Dendritic cell treated with granulocyte-macrophage colony-stimulating factor and Interleukin-4, amounts not matched to agents 40 ng/mL and 50 ng/mL, for 4 days (primary cell): ENCODE measurements at regions not wholly inside any gene's neighbourhood (a gene's known extent, or its start where the extent isn't known, plus 50 kb on each side); places are given as distances from the start of the nearest gene placed in this dataset.

ENCODE experiments used
- H3K27ac Mint-ChIP-seq: one replicate; pipeline ENCODE4 v1.8.0; 2022; ENCODE audit warnings: mild to moderate bottlenecking, mixed read lengths
- H3K27me3 Mint-ChIP-seq: one replicate; pipeline ENCODE4 v1.8.0; 2022; ENCODE audit warnings: mild to moderate bottlenecking, mixed read lengths
- H3K36me3 Mint-ChIP-seq: one replicate; pipeline ENCODE4 v1.8.0; 2022; ENCODE audit warnings: low read depth, mixed read lengths
- H3K4me1 Mint-ChIP-seq: one replicate; pipeline ENCODE4 v1.8.0; 2022; ENCODE audit warnings: low read depth, mixed read lengths
- H3K4me3 Mint-ChIP-seq: one replicate; pipeline ENCODE4 v1.8.0; 2022; ENCODE audit warnings: mild to moderate bottlenecking, moderate library complexity, mixed read lengths
- H3K9me3 Mint-ChIP-seq: one replicate; pipeline ENCODE4 v1.8.0; 2022; ENCODE audit warnings: mixed read lengths
- intact Hi-C: fragments of 100-400 bp; cut with micrococcal nuclease; formaldehyde crosslinking; loops from one replicate; pipeline ENCODE4 v1.15.0; 2022

DNA sequence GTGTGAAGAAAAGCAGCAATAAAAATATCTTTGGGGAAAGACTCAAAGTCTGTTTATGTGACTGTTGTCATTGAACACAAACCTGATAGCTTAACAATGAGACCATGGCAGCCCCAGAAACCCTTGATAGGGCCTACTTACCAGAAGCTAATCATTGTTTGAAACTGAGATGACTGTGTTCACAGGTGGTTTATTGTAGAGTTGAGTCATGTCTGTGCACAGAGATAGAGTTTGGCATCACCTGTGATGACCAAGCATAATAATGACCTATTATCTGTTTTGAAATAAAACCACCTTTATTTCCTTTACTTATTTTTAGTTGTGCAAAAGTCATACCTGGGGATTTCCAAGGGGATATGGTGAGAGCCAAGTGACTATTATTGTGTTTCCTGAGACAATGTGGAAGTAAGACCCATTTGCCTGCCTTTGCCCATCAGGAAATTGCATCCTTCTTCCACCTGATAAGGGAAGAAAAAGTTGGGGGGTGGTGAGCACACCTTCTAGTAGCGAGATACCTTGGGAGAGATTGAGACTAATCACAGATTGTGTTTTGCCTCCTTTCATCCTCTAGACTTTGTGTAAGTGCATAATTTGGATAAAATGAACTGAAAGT lies 456.9 kb upstream of the JAG1 start:
- intact Hi-C loops, result no loop called here
- H3K27ac Mint-ChIP-seq, result no peak overlapping the region
- no peak overlapping the region for H3K4me3 Mint-ChIP-seq
- H3K9me3 Mint-ChIP-seq, result peaks cover 9% of the 10 kb centered on the region
- peaks cover 2% of the 10 kb centered on the region for H3K27me3 Mint-ChIP-seq
- peaks cover 14% of the 10 kb centered on the region for H3K4me1 Mint-ChIP-seq
- H3K36me3 Mint-ChIP-seq, result no peaks in the 10 kb centered on the region

DNA sequence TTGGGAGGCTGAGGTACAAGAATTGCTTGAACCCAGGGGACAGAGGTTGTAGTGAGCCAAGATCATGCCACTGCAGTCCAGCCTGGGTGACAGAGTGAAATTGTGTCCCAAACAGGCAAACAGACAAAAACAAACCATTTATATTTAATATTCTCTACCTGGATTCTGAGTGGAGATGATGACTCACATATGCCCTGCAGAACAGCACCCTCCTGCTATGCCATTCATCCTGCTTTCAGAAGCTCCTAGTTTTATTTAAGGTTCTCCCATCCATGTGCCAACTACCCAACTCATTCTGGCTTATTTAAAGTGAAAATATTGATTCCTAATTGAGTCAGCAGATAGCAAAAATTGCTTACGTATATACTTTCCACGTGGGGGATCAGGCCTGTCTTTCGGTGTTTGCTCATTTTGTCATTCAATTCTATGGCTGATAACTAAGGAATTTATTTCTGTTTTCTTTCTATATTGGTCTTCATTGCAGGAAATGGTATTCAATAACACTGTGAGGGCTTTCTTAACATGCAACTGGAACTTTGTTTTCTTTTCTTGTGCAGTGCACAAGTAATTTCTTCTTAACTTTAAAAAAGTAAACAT lies 459.1 kb upstream of the JAG1 start:
- peaks cover 9% of the 10 kb centered on the region for H3K9me3 Mint-ChIP-seq
- intact Hi-C loops, result no loop called here
- H3K4me1 Mint-ChIP-seq, result peaks cover 6% of the 10 kb centered on the region
- no peak overlapping the region for H3K27ac Mint-ChIP-seq
- H3K36me3 Mint-ChIP-seq, result no peaks in the 10 kb centered on the region
- no peak overlapping the region for H3K4me3 Mint-ChIP-seq
- H3K27me3 Mint-ChIP-seq, result peaks cover 5% of the 10 kb centered on the region

DNA sequence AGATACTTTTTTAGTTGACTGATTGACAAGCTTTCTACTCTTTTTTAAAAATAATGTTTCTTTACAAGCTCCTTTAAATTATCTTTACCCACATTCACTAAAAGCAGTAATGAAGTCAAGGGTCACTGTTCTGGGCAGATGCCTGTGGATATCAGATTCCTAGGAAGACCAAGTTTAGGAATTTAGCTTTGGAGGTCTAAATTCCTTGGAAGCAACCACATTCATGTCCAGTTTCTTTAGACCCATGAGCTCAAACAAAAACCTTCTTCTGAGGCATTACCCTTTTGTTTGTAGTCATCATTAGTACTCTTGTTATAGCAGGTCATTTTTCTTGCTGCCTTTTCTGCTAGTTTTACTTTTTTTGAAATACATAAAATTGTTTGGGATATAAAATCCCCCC lies 462.9 kb upstream of the JAG1 start:
- Mint-ChIP-seq H3K27ac (no peak overlapping the region), H3K9me3 (no peaks in the 10 kb centered on the region), H3K4me1 (no peaks in the 10 kb centered on the region), H3K4me3 (no peak overlapping the region), H3K27me3 (peaks cover 9% of the 10 kb centered on the region), H3K36me3 (no peaks in the 10 kb centered on the region)
- intact Hi-C loops, result no loop called here

DNA sequence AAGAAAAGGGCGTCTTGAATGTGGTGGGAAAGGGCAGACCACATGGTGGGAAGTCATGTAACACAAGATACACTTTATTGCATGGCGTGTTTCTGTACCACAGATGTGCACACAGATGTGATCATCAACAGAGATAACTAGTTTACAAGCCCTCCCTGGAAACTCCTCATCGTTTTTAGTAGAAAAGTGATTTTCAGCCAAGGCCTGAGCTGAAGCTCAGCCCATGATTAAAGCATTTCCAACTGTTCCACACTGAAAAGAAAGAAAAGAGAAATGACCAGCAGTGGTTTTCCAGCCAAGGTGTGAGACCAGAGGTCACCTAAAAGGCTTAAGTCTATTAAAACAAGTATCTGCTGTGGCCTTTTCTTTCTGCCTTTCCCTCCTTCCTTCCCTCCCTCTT lies 463.9 kb upstream of the JAG1 start:
- Mint-ChIP-seq H3K36me3 (no peaks in the 10 kb centered on the region), H3K4me1 (no peaks in the 10 kb centered on the region), H3K4me3 (no peak overlapping the region), H3K27me3 (peaks cover 13% of the 10 kb centered on the region), H3K27ac (no peak overlapping the region), H3K9me3 (no peaks in the 10 kb centered on the region)
- intact Hi-C loops, result no loop called here

DNA sequence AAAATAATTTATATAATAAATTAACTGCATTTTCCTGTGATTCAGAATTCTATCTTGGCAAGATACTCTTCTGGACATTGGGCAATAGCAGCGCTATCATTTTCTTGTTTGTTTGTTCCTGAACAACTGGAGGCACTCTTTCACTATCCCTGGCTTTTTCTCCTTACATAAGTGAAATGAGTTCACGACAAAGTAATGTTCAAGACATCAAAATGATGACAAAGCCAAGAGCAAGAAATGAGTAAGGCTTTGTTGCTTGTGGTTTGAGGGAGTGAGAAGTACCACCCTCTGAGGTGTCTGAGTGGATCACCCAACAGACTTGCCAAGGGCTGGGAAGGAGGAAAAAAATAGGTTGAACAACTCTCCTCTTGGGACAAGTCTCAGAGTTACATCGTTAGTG lies 466.6 kb upstream of the JAG1 start:
- H3K4me1 Mint-ChIP-seq, result no peaks in the 10 kb centered on the region
- no peaks in the 10 kb centered on the region for H3K9me3 Mint-ChIP-seq
- H3K27ac Mint-ChIP-seq, result no peak overlapping the region
- peaks cover 20% of the 10 kb centered on the region for H3K27me3 Mint-ChIP-seq
- intact Hi-C loops, result no loop called here
- H3K4me3 Mint-ChIP-seq, result no peak overlapping the region
- no peaks in the 10 kb centered on the region for H3K36me3 Mint-ChIP-seq

DNA sequence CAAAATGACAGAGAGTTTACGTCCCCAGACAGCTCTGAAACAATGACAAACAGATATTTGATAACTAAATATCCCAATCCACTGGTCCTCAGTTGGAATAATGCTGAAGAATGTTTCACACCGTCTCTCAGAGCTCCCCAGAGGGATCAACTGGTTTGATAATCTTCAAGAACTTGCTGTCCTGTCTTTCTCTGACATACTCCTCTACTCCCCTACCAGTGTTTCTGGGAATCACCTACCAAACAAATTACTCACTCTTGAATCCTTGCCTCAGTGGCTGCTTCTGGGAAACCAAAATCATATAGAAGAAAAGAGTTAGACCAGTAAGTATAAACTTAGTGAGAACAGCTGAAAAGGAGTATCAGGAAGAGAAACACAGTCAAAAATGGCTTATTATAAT lies 469.7 kb upstream of the JAG1 start:
- Mint-ChIP-seq H3K4me3 (no peak overlapping the region), H3K27me3 (peaks cover 14% of the 10 kb centered on the region), H3K4me1 (no peaks in the 10 kb centered on the region), H3K36me3 (no peaks in the 10 kb centered on the region), H3K27ac (no peak overlapping the region), H3K9me3 (no peaks in the 10 kb centered on the region)
- intact Hi-C loops, result no loop called here

DNA sequence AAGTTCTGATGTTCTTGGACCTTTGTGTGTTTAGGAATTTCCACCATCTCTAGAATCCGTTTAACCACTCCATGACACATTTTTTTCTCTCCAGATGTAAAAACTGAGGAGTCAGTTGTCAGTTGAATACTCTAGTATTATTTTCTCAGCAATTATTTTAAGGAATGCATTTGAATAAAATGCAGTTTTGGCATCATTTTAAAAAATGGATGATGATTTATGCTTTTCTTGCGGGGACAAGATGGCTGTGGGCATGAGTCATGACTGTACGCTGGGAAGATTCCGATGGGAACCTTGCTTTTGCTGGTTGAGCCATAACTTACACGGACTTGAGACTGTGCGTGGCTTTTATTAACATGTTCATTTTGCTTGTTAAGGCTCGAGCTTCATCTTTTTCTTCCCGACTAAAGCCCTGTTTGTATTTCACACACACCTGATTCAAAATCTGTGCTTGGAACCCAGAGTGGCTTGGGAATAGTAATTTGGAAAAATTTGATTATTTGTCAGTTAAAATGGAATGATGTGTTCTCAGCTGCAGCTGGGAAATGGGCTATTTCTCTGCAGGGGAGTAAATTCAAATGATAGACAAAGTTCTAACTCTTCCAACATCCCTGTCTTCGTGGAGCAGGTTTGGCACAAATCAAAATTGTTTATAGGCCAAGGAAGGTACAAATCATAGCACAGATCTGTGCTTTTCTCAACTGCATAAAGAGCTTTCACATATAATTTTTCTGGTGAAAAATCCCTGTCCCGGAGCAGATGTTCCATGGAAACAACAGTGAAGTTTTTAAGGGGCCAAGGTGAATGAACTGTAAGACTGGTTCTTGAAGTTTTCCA lies 470.5 kb upstream of the JAG1 start:
- Mint-ChIP-seq H3K4me3 (no peak overlapping the region), H3K27me3 (peaks cover 14% of the 10 kb centered on the region), H3K36me3 (no peaks in the 10 kb centered on the region), H3K9me3 (no peaks in the 10 kb centered on the region), H3K27ac (no peak overlapping the region), H3K4me1 (no peaks in the 10 kb centered on the region)
- intact Hi-C loops, result no loop called here

DNA sequence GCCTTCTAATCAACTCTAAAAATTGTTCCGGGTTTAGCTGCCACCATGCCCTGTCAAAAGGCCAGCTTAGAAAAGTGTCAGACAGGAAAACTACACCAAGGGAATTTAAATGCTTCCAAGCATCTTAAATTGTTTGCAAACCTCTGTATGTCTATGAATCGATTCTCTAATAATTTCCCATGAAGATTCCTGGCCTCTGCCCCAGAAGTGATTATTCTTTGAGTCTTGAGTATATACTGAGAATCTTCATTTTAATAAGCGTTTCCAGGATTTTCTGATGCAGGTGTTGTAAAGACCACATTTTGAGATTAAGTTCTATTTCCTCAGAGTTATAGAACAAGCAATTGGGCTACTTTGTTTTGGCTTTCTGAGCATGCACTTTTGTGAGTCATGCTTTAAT lies 471.8 kb upstream of the JAG1 start:
- Mint-ChIP-seq H3K27me3 (peaks cover 13% of the 10 kb centered on the region), H3K9me3 (no peaks in the 10 kb centered on the region), H3K36me3 (no peaks in the 10 kb centered on the region), H3K4me3 (no peak overlapping the region), H3K4me1 (no peaks in the 10 kb centered on the region), H3K27ac (no peak overlapping the region)
- intact Hi-C loops, result no loop called here

DNA sequence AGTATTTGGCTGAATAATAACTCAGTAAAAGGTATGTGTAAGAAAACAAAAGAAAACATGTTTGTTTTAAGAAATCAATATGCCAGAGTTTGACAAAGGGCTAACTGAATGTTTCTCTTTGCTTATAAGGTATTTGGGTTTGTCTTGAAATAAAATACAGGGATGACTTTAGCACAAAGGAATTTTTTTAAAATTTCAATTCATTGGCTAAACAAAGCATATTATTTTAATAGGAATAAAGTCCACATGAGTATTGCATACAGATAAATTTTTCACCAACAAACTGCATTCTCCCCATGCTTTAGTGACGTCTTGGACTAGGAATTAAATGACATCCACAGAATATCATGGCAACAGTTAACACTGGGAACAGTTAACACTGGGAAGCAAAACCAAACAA lies 480.0 kb upstream of the JAG1 start:
- Mint-ChIP-seq H3K27me3 (peaks cover 2% of the 10 kb centered on the region), H3K4me1 (peaks cover 7% of the 10 kb centered on the region), H3K4me3 (no peak overlapping the region), H3K27ac (no peak overlapping the region), H3K9me3 (no peaks in the 10 kb centered on the region), H3K36me3 (no peaks in the 10 kb centered on the region)
- intact Hi-C loops, result no loop called here

DNA sequence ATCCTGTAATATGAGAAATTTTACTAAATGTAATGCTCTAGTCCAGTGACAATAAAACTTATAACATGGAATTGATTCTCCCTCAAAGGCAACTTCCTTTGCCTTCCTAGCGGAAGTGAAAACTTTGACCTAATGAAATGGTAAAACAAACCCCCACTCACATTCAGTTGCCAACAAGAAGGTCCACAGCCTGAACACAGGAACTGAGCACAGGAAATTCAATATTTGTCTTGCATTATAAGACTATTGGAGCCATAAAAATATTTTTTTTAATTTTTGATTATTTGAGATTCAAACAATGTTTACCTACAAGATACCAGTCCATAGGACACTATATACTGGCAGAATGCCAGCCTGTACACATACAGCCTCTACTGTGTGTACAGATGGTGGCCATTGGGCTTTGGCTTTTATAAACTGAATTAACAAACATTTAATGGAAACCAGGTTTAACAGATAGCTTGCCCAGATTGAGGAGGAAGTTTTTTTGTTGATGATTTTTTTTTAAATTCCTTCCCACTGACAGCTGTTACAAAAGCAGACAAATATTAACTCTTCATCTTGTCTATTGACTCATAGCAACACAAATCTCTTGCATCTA lies 481.5 kb upstream of the JAG1 start:
- Mint-ChIP-seq H3K4me1 (peaks cover 21% of the 10 kb centered on the region), H3K27ac (no peak overlapping the region), H3K9me3 (no peaks in the 10 kb centered on the region), H3K36me3 (no peaks in the 10 kb centered on the region), H3K4me3 (no peak overlapping the region), H3K27me3 (peaks cover 2% of the 10 kb centered on the region)
- intact Hi-C loops, result no loop called here

DNA sequence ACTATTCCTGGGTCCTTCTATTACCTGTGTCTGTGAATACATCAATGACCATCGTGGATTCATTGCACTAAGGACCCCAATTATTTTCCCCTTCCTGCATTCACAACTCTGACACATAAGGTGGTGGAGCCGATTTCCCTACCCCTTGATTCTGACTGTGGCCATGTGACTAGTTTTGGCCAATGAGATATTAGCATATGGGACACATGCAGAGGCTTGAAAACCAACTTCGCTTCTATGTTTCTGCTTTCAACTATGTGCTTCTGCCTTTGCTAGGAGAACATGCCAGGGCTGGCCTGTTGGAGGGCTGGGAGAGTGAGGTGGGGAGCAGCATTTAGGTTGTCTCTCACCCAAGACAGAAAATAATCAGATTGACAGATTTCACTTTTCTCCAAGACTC lies 483.1 kb upstream of the JAG1 start:
- Mint-ChIP-seq H3K4me1 (peaks cover 32% of the 10 kb centered on the region), H3K4me3 (no peak overlapping the region), H3K27me3 (peaks cover 6% of the 10 kb centered on the region), H3K9me3 (no peaks in the 10 kb centered on the region), H3K36me3 (no peaks in the 10 kb centered on the region), H3K27ac (no peak overlapping the region)
- intact Hi-C loops, result no loop called here

DNA sequence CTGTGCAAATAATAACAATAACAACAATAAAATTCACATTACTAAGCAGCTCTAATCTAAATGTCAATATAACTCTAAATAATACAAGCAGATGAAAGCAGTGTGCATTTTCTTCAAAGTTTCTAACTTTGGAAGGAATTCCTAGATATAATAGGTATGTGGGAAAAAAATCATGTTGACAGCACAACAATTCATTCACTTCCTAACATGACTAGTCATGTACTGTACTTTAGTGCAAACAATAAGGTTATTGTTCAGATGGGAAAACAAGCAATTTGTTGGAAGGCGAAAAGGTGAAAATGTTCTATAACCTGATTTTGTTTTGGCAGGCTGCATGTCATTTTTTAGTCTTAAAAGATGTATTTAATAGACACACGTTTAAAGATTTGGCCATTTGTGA lies 484.3 kb upstream of the JAG1 start:
- H3K27ac Mint-ChIP-seq, result no peak overlapping the region
- peaks cover 40% of the 10 kb centered on the region for H3K4me1 Mint-ChIP-seq
- intact Hi-C loops, result loop anchor here (2.0 kb wide), 2 partner anchors 25 to 47 kb away; no protein-coding TSS in a partner anchor

DNA sequence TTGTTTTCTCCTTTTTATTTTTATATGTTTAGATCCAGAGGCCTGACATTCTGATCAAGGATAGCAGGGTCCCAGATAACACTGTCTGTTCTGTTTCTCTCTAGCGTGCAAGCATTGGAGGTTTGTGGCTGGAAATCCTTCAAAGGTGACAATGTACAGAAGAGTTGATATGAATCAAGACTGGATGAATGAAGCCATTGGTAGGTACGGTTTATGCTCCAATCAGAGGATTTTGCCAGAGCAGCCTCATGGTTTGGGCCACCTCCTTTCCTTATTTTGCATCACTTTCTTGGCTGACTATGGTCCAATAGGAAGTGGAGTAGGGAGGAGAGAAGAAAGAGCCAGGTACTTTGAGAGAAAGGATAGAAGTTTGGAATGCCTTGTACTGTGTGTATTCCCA lies 484.8 kb upstream of the JAG1 start:
- no peaks in the 10 kb centered on the region for H3K9me3 Mint-ChIP-seq
- H3K36me3 Mint-ChIP-seq, result no peaks in the 10 kb centered on the region
- H3K27ac Mint-ChIP-seq, result peak overlapping the region; percentile 86
- H3K27me3 Mint-ChIP-seq, result peaks cover 6% of the 10 kb centered on the region
- intact Hi-C loops, result loop anchor here (2.0 kb wide), 2 partner anchors 24 to 46 kb away; no protein-coding TSS in a partner anchor
- H3K4me1 Mint-ChIP-seq, result peaks cover 40% of the 10 kb centered on the region
- H3K4me3 Mint-ChIP-seq, result no peak overlapping the region

More for the DNA sequence above, 484.3 kb upstream of the JAG1 start:
- no peak overlapping the region for H3K4me3 Mint-ChIP-seq
- H3K27me3 Mint-ChIP-seq, result peaks cover 6% of the 10 kb centered on the region
- H3K9me3 Mint-ChIP-seq, result no peaks in the 10 kb centered on the region
- no peaks in the 10 kb centered on the region for H3K36me3 Mint-ChIP-seq

DNA sequence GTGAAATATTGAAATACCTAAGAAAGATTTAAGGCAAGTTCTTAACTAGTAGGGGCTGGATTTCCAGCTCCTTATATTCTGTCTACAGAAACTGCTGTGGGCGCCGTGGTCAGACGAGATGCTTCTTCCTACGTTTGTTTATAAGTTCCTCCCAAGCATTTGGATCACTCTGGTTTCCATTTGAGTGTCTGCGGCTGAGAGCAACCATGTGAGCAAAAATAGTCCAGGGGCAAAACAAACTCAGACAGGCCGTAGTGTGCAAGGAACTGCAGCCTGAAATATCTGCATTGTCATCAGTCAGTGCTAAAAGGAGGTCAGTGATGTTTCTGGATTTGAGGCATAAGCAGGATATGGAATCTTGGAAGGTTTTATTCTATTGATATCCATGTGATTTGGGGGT lies 485.9 kb upstream of the JAG1 start:
- H3K4me3 Mint-ChIP-seq, result peak overlapping the region; percentile 57
- intact Hi-C loops, result loop anchor here (2.0 to 10.0 kb wide), 3 partner anchors 23 to 55 kb away; no protein-coding TSS in a partner anchor
- no peaks in the 10 kb centered on the region for H3K9me3 Mint-ChIP-seq
- H3K4me1 Mint-ChIP-seq, result peaks cover 40% of the 10 kb centered on the region
- peak overlapping the region; percentile 86 for H3K27ac Mint-ChIP-seq
- peaks cover 7% of the 10 kb centered on the region for H3K27me3 Mint-ChIP-seq
- no peaks in the 10 kb centered on the region for H3K36me3 Mint-ChIP-seq
